Right lobe of liver (tissue), 4 donors: ENCODE measurements at regions not wholly inside any gene's neighbourhood (a gene's known extent, or its start where the extent isn't known, plus 50 kb on each side); places are given as distances from the start of the nearest gene placed in this dataset.

ENCODE experiments used
- CTCF ChIP-seq, 4 donors: fragments of 200-600 bp in 3 of 4; fragments of 450-650 bp in 1 of 4; IDR thresholded peaks; one replicate each; pipeline versions ENCODE4 v1.5.1 to v1.8.0; 2016 to 2022; ENCODE audit warnings: antibody characterized with exemption in 4 of 4, mild to moderate bottlenecking in 2 of 4
- POLR2A ChIP-seq: fragments of 450-650 bp; IDR thresholded peaks from one replicate; pipeline ENCODE4 v1.6.1; 2017; ENCODE audit warnings: antibody characterized with exemption, mild to moderate bottlenecking
- donor health status: DM: no; HTN: no; CAD: no.
- donor health status: DM: no; HTN: no; CAD: no.
- donor health status: DM: no; HTN: yes; CAD: no.

DNA sequence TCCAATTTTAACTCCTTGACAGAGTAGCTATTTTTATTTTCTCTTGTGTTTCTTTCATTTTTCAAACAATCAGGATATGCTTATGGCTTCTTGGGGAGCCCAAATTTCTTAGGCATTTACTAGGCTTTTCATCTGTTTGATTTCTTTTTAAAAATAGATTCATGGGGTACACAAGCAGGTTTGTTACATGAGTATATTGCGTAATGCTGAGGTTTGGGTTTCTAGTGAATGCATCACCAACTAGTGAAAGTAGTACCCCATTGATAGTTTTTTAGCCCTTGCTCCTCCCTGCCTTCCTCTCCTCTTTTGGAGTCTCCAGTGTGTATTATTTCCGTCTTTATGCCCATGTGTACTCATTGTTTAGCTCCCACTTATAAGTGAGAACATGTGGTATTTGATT lies 190.7 kb downstream of the CENPF start:
- TF ChIP-seq CTCF (IDR thresholded peaks at IDR 0.05) (no peak), POLR2A (no peak)
